Stimulated activated CD4-positive, alpha-beta T cell treated with anti-CD3 and anti-CD28 coated beads, Interleukin-12 subunit alpha, Interleukin-12 subunit beta, amount 100 ng/mL, for 4 hours (primary cell): ENCODE measurements at regions not wholly inside any gene's neighbourhood (a gene's known extent, or its start where the extent isn't known, plus 50 kb on each side); places are given as distances from the start of the nearest gene placed in this dataset.

ENCODE experiments used
- DNase-seq: peaks from one replicate; pipeline ENCODE4 v3.0.0-alpha.2; 2020

DNA sequence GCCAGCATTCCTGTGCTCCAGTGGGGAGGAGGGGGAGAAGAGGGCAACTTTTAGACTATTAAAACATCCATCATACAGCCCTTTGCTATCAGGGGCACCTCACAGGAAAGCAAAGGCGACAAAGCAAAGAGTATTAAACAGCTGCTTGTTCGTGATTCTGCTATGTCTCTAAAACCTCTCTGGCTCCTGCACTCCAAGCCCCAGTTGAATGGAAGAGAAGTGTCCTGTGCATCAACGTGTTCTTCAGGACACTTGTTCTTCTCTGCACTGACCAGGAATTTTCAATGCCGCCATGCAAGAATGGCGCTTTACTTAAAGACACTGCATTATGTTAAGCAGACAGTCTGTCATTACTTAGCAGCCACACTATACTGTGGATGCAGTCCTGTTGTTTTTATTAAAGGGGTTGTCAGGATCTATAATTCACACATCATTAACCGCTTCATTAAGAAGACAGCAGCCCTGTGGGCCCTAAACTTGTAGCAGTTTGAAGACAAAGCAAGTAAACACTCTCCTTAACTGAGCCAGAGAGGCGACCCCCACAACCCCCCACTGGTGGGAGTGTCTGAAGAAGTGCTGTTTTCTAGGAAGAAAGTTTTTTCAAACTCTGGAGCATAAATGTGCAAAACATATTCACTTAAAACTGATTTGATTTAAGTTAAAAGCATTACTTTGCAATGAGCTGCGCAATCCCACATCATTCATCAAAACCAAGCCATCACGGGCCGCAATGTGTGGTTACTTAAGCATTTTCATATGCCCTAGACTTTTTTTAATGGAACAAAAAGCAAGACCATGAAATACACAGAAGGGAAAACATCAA is 164.5 kb downstream of the ZNF608 start:
- DNase-seq, result no peak

DNA sequence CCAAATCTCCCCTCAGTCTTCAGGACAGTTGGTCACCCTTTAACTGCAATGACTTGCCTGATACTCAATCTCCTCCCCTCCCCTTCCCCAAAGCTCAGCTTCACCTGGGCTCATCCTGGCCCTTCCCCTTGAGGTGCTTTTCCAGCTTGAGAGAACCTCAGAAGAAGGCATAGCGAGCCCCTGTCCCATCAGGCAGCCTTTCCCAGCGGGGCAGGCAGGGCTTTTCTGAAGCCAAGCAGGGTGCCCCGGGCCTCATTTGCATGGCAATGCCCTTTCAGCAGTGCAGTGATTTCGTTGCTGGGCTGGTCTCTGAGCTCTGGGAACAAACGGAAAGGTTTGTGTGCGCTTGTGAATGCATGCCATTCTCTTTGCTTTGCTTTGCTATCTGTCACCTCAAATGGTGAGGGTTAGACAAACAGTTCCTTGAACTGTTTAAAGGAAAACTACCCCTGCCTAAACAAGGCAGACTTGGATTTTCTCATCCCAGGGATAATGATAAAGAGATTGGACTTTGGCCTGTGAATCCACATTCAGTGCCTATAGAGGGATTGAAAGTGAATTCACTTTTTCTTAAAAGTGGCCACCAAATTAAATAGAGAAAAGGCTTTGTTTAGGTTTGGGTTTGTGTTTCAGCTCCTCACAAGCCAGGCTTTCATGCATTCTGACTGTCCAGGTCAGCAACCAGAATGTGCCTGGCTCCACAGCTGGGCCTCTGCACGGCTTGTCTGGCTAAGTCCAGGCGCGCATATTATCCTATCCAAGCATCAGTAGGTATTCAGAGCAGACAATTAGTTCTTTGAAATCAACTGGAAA is 165.3 kb downstream of the ZNF608 start:
- DNase-seq, result no peak

DNA sequence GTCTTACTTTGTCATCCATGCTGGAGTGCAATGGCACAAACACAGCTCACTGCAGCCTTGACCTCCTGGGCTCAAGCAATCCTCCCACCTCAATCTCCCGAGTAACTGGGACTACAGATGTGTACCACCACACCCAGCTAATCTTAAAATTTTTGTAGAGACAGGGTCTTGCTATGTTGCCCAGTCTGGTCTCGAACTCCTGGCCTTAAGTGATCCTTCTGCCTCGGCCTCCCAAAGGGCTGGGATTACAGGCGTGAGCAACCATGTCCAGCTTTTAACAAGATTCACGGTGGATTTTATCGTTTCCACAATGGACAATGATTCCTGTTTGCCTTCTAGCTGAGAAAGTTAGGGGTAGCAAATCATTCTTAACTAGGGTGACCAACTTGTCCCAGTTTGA is 165.9 kb downstream of the ZNF608 start:
- no peak for DNase-seq

DNA sequence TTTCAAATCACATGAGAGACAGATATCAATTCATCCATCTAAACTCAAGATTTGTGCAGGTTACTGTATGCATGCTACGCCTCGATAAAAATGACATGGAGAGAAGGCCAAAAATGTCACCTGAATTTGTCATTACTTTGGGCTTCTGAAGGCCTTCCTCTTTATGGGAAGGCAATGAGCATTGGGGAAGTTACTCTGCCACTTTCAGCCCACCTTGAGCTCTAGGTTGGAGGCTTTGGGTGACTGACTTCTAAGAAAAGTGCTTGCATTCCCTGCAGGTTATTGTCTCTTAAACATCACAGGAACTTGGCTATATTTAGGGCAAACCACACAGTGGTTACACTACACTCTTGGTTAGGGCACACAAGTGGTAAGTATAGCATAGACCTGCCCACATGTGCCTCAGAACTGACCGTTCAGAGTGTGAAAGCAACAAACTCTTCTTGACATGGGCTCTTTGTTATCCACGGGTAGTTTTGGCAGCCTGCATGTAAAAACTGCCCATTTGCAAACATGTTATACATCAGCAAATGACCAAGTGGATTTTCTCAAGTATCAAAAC is 169.5 kb downstream of the ZNF608 start:
- no peak for DNase-seq

DNA sequence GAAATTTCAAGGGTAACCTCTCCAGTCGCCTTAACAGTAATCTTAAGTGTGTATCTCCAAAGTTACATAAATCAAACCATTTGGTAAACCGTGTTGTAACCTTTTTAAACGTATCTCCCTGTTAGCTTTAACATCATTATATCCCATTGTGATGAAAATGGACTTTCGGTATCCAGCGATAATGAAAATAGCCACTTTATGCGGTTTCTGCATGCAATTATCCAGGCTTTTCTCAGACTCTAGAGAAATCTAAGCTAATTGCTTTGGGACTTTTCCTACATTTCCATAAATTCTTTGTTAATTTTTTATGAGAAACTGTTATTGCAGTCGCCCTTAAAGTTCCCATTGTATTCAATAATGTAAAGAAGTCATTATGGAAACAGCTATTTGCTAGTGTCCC is 170.7 kb downstream of the ZNF608 start:
- DNase-seq, result no peak

DNA sequence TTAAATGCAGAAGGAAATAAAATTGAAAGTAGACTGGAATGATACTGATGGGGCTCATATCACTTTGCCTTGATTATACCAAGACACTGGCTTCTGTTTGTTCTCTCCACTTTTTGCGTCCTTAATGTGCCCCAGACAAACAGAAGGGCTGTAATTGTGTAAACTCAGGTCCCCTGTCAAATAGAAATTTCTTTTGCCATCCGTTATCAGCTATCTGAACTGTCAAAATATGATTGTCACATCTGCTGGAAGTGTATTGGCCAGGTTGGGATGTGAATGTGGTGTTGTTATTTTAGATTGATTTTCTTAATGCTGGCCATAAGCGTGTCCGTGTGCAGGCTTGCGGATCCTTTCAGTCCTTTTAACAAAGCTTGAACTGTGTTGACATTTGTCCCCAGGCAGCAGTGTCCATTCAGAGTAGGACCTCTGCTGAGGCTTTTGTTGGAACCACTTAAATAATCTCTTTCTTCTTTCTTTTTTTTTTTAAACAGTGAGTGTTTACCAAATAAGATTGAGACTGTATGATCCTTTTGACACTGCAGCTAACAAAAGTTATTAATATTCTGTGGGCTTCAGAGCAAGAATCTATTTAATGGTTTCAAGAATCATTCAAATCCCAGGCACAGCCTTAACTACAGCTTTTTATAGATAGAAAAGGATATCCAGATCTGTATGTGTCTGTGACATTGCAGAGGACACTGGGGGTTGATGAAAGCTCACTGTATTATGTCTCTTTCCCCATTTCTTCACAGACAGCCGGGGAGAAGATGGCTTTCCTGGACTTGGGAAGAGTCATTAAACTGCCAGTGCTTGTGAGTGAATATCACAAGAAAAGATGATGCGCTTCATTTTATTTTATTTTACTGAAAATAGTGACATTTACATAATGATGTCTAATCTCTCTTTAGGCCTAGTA is 171.7 kb downstream of the ZNF608 start:
- DNase-seq, result no peak

DNA sequence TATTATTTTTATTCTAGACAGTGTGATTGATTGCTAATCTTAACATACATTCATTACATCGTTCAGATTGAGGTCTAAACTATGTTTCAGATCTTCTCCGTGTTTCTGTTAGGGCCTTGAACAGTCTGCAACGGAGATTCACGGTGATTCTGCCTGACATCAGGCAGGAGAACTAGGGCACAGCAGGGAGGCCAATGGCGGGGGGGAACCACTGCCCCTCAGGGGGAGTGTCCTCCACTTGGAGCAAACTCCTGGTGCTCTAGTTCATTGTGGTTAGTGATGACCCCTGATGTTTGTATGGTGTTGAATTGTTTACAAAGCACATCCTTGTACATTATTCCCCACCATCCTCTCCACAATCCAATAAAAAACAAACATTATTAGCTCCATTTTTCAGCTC is 173.5 kb downstream of the ZNF608 start:
- DNase-seq, result no peak

DNA sequence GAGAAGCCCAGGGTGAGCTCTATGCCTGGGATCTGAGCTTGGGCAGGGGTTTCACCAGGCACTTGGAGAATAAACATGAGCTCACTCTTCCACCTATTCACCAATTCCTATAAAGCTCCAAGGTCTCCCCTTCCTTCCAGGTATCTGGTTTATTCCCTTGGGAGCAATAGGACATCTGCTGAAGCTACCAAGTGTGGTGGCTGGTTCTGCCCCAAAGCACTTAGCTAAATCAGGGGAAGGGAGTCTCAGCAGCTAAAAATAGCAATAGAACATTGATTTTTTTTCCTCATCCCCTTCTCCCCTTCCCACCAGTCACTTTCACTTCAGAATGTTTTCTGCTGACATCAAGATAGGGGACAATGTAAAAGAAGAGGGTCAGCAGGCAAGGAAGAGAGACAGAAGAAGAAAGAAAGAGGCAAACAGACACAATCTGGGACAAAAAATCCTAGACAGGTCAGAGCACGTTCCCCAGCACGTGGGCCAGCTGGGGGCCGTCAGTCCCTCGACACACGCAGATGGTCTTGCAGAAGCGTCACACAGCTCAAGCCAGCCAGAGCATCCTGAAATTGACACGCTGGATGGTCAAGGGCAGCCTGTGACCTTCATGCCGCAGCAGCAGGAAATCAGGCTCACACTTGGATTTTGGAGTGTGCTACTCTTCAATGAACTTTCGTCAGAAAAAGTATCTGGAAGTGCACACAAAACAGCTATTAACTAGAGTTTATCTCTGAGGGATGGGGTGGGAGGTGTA is 176.0 kb downstream of the ZNF608 start:
- DNase-seq, result no peak

DNA sequence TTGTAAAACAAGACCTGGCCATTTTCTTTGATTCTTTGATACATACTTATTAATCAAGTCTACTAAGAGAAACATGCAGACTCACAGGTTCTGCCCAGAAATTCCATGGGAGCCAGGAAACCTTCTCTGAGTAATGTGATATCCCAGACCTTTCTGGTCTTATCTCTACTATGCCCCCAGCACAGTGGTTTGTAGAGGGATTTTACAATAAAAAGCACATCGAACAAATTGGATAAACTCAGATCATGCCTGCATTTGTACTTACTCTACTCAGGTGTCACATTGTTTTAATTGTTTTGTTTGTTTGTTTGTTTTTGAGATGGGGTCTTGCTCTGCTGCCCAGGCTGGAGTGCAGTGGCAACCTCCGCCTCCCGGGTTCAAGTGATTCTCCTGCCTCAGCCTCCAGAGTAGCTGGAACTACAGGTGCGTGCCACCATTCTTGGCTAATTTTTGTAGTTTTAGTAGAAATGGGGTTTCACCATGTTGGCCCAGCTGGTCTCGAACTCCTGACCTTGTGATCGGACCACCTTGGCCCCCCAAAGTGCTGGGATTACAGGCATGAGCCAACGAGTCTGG is 179.5 kb downstream of the ZNF608 start:
- no peak for DNase-seq

DNA sequence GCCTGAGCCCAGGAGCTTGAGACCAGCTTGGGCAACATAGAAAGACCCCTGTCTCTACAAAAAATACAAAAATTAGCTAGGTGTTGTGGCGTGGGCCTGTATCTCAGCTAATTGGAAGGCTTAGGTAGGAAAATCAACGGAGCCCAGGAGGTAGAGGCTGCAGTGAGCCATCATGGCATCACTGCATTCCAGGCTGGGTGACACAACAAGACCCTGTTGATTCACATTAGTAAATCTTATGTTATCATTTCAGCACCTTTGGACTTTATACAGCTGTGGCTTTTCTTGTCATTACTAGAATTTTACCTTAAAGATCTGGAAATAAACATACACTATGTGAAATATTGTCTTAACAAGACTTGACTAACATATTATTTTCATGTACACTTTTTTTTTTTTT is 185.0 kb downstream of the ZNF608 start:
- DNase-seq, result no peak

DNA sequence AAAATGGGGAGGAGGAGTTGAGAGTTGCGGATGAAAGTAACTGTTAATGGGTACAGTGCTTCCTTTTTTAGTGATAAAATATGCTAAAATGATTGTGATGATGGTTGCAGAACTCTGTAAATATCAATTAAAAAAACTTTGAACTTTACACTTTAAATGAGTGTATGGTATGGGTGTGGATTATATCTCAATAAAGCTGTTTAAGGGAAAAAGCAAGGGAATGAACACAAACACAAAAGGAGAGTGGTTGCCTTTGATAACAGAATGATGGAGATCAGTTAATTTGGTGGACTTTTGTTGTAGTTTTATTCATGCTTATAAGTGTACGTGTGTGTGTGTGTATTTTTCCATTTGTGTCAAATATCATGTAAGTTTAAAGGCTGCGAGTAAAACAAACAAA is 186.1 kb downstream of the ZNF608 start:
- DNase-seq, result no peak

DNA sequence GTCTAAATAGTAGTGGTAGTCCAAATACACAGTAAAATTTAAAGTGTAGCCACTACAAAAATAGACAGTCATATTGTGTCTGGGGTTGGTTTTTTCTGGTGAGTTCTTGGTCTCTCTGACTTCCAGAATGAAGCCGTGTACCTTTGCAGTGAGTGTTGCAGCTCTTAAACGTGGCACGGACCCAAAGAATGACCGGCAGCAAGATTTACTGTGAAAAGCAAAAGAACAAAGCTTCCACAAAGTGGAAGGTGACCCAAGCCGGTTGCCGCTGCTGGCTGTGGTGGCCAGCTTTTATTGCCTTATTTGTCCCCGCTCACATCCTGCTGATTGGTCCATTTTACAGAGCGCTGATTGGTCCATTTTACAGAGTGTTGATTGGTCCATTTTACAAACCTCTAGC is 188.7 kb downstream of the ZNF608 start:
- DNase-seq, result no peak

DNA sequence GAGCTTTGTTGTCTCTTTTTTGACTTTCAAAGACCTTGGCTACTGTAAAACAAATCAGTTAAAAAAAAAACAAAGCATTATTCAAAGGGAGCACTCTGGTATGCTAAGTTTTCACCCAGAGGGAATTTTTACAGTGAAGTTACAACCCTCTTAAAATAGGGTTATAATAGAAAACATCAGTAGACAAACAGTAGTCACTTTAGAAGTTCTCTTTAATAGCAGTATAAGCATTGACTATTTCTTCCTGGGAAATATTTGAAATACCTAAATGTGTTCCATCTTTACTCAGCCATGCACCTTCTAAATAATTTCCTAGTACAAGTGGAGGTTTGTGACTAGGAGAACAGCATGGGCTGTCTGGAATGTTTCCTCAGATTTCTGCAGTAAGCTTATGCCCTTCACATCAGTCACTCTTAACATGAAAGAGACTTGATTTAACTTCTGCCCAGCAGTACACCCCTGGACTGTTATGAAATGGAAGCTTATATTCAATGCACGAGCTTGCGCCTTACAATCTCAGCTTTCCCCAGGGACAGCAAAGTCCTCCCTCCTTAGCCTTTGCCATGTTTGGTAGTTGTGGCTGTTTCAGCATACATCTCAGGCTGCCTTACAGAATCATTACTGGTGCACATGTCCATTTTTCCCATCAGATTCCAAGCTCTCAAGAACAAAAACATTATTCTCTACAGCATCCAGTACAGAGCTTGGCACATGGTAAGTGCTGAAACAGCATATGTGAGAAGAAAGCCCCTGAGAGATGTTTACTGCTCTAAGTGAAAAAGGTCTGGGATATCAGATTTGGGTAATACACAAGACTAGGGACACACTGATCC is 191.5 kb downstream of the ZNF608 start:
- no peak for DNase-seq

DNA sequence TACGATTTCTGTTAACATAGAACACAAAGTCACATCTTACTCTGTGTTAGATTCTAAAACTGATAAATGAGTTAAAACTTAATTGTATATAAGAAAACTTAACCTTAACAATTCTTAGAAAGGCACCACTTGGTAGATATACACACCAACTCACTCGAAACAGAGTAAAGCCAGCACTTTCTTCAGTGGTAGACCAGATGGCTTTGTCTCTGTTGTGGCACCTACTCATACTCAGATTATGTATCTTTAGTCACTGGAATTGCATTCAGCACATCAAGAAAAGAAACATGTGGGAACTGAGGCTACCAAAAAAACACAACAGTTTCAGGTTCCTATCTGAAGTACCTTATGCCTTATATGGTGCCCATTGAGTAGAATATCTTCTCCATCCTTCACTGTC is 192.5 kb downstream of the ZNF608 start:
- no peak for DNase-seq

DNA sequence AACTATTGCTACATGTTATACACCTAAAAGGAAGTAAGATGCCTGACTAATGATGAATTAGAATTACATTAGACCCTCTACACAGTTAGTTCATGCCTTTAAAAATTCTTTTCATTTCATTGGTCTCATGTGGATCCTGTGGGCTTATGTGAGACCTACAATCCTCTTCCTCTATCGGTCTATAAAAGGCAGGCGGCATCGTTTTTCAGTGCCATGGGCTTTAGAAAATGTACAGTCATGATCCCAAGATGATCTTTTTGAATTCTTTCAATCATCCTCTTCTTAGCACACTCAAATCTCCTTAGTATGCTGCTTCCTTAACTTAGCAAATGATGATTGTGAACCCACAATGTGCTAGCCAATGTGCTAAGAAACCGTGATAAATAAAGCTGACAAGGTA is 193.9 kb downstream of the ZNF608 start:
- no peak for DNase-seq

DNA sequence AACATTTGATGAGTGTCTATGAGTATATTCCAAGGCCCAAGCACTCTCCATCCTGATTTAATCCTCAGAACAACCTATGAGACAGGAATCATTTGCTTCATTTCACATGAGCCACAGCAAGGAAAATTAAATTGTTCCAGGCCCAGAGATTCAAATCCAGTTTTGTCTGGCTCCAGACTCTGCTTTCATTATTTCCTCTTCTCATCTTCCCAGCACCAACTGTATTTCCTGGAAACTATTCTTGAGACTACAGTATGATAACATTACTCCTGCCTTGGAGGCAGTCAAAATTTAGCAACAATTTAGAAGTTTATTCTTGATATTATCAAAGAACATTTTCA is 194.5 kb downstream of the ZNF608 start:
- no peak for DNase-seq

DNA sequence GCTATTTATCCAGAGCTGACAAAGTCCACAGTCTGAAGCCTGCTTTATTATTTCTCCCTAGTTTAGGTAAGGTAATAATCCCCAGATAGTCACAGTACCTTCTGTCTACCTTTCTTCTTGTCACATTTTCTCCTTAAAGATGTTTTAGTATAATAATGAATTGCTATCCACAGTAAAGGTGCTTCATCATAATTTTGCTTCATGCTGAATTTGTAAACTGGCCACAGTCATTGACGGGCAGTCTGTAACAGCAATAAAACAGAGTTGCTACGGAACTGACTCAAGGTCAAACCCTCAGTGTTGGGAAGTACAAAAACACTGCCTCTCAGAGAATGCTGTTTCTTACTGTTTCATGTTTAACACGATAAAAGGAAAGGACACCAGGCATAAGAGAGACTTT is 195.7 kb downstream of the ZNF608 start:
- no peak for DNase-seq

DNA sequence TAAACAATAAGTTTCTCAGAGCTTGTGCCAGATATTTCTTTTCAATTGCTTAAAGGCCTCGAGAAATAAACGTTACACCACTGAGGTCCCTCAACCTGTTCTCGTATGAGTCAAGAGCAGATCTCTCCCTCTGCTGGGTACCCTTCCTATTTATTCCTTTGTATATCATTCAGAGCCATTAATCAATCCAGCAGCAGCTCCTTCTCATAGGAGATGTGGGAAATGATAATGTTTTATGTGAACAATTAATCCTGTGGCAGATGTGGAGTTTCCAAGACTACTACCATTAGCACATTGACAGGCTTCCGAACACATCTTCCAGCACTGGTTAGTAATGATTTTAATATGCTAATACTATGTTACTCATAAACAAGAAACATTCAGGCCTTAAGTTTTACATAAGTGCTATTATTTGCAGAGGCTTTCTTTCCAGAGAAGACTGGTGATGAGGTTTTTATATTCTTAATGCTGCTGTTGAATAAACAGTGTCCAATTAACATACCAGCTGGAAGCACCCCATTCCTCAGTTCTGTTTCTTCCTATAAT is 196.5 kb downstream of the ZNF608 start:
- no peak for DNase-seq

DNA sequence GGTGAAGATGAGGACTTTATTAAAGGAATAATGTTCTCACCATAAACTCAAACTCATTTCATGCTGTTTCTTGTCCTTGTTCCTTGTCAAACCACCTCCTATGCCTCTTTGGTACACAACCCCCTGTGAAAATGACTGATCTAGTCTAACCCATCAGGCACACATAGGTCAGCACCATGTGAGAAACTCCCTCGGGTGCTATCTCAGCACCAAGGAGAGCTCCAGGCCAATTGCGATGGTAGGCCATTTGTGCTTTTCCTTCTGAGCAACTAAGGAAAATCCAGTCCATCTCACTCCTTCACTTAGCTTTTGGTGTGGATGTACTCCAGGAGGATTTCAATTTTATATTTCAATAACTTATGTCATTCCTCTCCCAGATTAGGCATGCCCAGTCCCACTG is 199.8 kb downstream of the ZNF608 start:
- DNase-seq, result no peak

DNA sequence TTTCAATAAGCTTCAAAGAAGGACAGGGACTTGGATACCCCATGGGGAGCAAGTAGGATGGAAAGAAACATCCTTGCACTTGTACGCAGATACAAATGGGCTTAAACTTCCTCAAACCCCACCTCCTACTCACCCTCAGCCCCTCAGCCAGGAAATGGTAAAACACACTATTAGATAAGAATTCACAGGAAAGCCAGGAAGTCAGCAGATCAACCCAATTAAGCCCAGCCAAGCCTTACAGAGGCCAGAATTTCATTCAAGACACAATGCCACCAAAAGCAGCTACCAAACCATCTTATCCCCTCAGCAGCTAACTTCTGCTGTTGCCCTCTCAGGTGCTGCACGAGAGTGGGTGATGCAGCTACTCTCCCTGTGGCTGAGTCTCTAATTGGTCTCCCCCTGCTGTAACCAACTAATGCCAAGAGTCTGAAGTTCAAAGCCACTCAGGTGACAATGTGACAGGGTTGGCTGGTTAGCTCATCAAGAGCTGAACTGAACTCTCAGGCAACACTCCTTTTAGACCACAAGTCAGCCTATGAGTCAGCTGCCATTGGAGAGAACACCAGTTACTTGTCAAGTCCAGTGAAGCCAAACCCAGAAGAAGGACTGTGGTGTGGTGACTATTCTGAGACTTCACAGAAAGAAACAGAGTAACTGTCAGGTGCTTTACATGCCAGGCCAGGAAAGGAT is 201.9 kb downstream of the ZNF608 start:
- DNase-seq, result no peak
